ENCODE measurements at regions not wholly inside any gene's neighbourhood (a gene's known extent, or its start where the extent isn't known, plus 50 kb on each side); places are given as distances from the start of the nearest gene placed in this dataset.

- peak; percentile 14 for DNase-seq (ENCODE audit: low read depth, low spot score)
- H3K27ac ChIP-seq, result no peak overlapping the region
These were observed 365.3 kb upstream of the PTCHD4 start for GRCh38 chr6:48476257-48476656.

GRCh38 chr6:48475275-48475674 is 364.3 kb upstream of the PTCHD4 start:
- no peak overlapping the region for H3K27ac ChIP-seq
- peak; percentile 8 for DNase-seq (ENCODE audit: low read depth, low spot score)

GRCh38 chr6:48474830-48475229 is 363.8 kb upstream of the PTCHD4 start:
- no peak for DNase-seq (ENCODE audit: low read depth, low spot score)

GRCh38 chr6:48474136-48474535 is 363.1 kb upstream of the PTCHD4 start:
- H3K27ac ChIP-seq, result no peak overlapping the region
- DNase-seq (ENCODE audit: low read depth, low spot score), result no peak

More at GRCh38 chr6:48474830-48475229, 363.8 kb upstream of the PTCHD4 start:
- no peak overlapping the region for H3K27ac ChIP-seq

- no peak for DNase-seq (ENCODE audit: low read depth, low spot score)
- no peak overlapping the region for H3K27ac ChIP-seq
These were observed 361.5 kb upstream of the PTCHD4 start for GRCh38 chr6:48472535-48472934.

- no peak for DNase-seq (ENCODE audit: low read depth, low spot score)
- H3K27ac ChIP-seq, result no peak overlapping the region
These were observed 361.1 kb upstream of the PTCHD4 start for GRCh38 chr6:48472091-48472490.

GRCh38 chr6:48471326-48471725 is 360.3 kb upstream of the PTCHD4 start:
- H3K27ac ChIP-seq, result no peak overlapping the region
- no peak for DNase-seq (ENCODE audit: low read depth, low spot score)

- DNase-seq (ENCODE audit: low read depth, low spot score), result no peak
- H3K27ac ChIP-seq, result no peak overlapping the region
These were observed 338.0 kb upstream of the PTCHD4 start for GRCh38 chr6:48449002-48449401.

GRCh38 chr6:48447251-48447650 is 336.3 kb upstream of the PTCHD4 start:
- H3K27ac ChIP-seq, result no peak overlapping the region
- no peak for DNase-seq (ENCODE audit: low read depth, low spot score)

GRCh38 chr6:48429610-48430009 is 318.6 kb upstream of the PTCHD4 start:
- no peak for DNase-seq (ENCODE audit: low read depth, low spot score)
- H3K27ac ChIP-seq, result peak overlapping the region; percentile 58

GRCh38 chr6:48429021-48429420 is 318.0 kb upstream of the PTCHD4 start:
- H3K27ac ChIP-seq, result no peak overlapping the region
- no peak for DNase-seq (ENCODE audit: low read depth, low spot score)

- DNase-seq (ENCODE audit: low read depth, low spot score), result no peak
- H3K27ac ChIP-seq, result no peak overlapping the region
These were observed 315.6 kb upstream of the PTCHD4 start for GRCh38 chr6:48426636-48427035.

GRCh38 chr6:48423640-48424365 is 312.8 kb upstream of the PTCHD4 start:
- no peak overlapping the region for H3K27ac ChIP-seq
- no peak for DNase-seq (ENCODE audit: low read depth, low spot score)

GRCh38 chr6:48419992-48420391 is 309.0 kb upstream of the PTCHD4 start:
- no peak for DNase-seq (ENCODE audit: low read depth, low spot score)
- no peak overlapping the region for H3K27ac ChIP-seq

GRCh38 chr6:48417927-48418326 is 306.9 kb upstream of the PTCHD4 start:
- H3K27ac ChIP-seq, result no peak overlapping the region
- DNase-seq (ENCODE audit: low read depth, low spot score), result no peak

- H3K27ac ChIP-seq, result no peak overlapping the region
- DNase-seq (ENCODE audit: low read depth, low spot score), result no peak
These were observed 301.7 kb upstream of the PTCHD4 start for GRCh38 chr6:48412656-48413055.

- H3K27ac ChIP-seq, result no peak overlapping the region
- DNase-seq (ENCODE audit: low read depth, low spot score), result no peak
These were observed 293.9 kb upstream of the PTCHD4 start for GRCh38 chr6:48404927-48405326.

- no peak for DNase-seq (ENCODE audit: low read depth, low spot score)
- H3K27ac ChIP-seq, result peak overlapping the region; percentile 9
These were observed 292.6 kb upstream of the PTCHD4 start for GRCh38 chr6:48403587-48403986.

- H3K27ac ChIP-seq, result no peak overlapping the region
- DNase-seq (ENCODE audit: low read depth, low spot score), result no peak
These were observed 290.0 kb upstream of the PTCHD4 start for GRCh38 chr6:48401016-48401415.

- no peak overlapping the region for H3K27ac ChIP-seq
These were observed 286.9 kb upstream of the PTCHD4 start for GRCh38 chr6:48397887-48398286.

GRCh38 chr6:48389146-48390043 is 278.4 kb upstream of the PTCHD4 start:
- no peak overlapping the region for H3K27ac ChIP-seq
- DNase-seq (ENCODE audit: low read depth, low spot score), result no peak

More at GRCh38 chr6:48397887-48398286, 286.9 kb upstream of the PTCHD4 start:
- DNase-seq (ENCODE audit: low read depth, low spot score), result no peak
